Kidney (tissue), 13 donors: ENCODE measurements at regions not wholly inside any gene's neighbourhood (a gene's known extent, or its start where the extent isn't known, plus 50 kb on each side); places are given as distances from the start of the nearest gene placed in this dataset.

Experiments used
- DNase-seq, 5 donors: peaks; one replicate each; pipeline ENCODE4 v3.0.0-alpha.2; 2013 to 2020
- FAIRE-seq: peaks from 2 replicates; lab custom pipeline; 2012; peaks lifted over from hg19 to GRCh38; lab: Jason Lieb, UNC
- H3K27ac ChIP-seq, 2 donors: one replicate each; pipeline ENCODE4 v1.7.0; 2013; ENCODE audit warnings: low read depth in 2 of 2, low read length in 2 of 2, inconsistent platforms in 1 of 2
- H3K27me3 ChIP-seq: one replicate; pipeline ENCODE4 v1.7.1; 2013; ENCODE audit warnings: low read length, inconsistent platforms; ENCODE audit not compliant: control insufficient read depth, insufficient read depth
- H3K36me3 ChIP-seq, 3 donors: one replicate each; pipeline versions ENCODE4 v1.7.0 to v1.7.1; 2013; ENCODE audit warnings: low read length in 3 of 3, control low read depth in 1 of 3, inconsistent platforms in 1 of 3; ENCODE audit not compliant: insufficient read depth in 3 of 3, control insufficient read depth in 2 of 3
- H3K4me1 ChIP-seq, 3 donors: one replicate each; pipeline versions ENCODE4 v1.7.0 to v1.7.1; 2013; ENCODE audit warnings: low read length in 3 of 3, inconsistent platforms in 1 of 3, low read depth in 1 of 3; ENCODE audit not compliant: control insufficient read depth in 2 of 3, insufficient read depth in 2 of 3
- H3K4me3 ChIP-seq, 3 donors: one replicate each; pipeline versions ENCODE4 v1.7.0 to v1.8.1; 2013; ENCODE audit warnings: low read length in 3 of 3, control low read depth in 1 of 3, inconsistent platforms in 1 of 3
- H3K9ac ChIP-seq, 3 donors: one replicate each; pipeline versions ENCODE4 v1.7.0 to v1.7.1; 2013; ENCODE audit warnings: low read length in 3 of 3, control low read depth in 1 of 3, inconsistent platforms in 1 of 3
- H3K9me3 ChIP-seq, 3 donors: one replicate each; pipeline versions ENCODE4 v1.7.0 to v1.7.1; 2013; ENCODE audit warnings: low read length in 3 of 3, control low read depth in 1 of 3, inconsistent platforms in 1 of 3; ENCODE audit not compliant: control insufficient read depth in 2 of 3, insufficient read depth in 1 of 3
- CTCF ChIP-seq: IDR thresholded peaks from 3 replicates; pipeline ENCODE4 v1.5.1; 2012; ENCODE audit warnings: mild to moderate bottlenecking, moderate library complexity, borderline replicate concordance; ENCODE audit not compliant: insufficient read depth; ENCODE audit errors: extremely low read depth
- intact Hi-C: fragments of 100-400 bp; cut with DNase I; formaldehyde crosslinking; loops from one replicate; pipeline ENCODE4 v1.11.1; 2022
- donor health status: control.
- donor health status: control.
- donor health status: control.
- donor health status: control.
- donor health status: control.
- donor health status: DM: yes; HTN: yes; CAD: no.
- donor health status: Normal renal cell carcinoma (clear cell type).

GRCh38 chr13:31864307-31864706, 125.0 kb downstream of the RXFP2 start:
- intact Hi-C loops, result no loop called here
- H3K4me3 ChIP-seq, result no peak overlapping the region
- no peaks in the 10 kb centered on the region for H3K27me3 ChIP-seq
- H3K9ac ChIP-seq, result no peak overlapping the region
- DNase-seq, result no peak
- no peak overlapping the region for H3K27ac ChIP-seq
- H3K36me3 ChIP-seq, result no peaks in the 10 kb centered on the region
- no peak for TF ChIP-seq CTCF
- peaks cover 0 to 5% (median 0%) of the 10 kb centered on the region in 3 donors for H3K4me1 ChIP-seq
- H3K9me3 ChIP-seq, result no peaks in the 10 kb centered on the region
- FAIRE-seq, result no peak

GRCh38 chr13:31866099-31866498, 126.8 kb downstream of the RXFP2 start:
- Histone ChIP-seq H3K27ac (no peak overlapping the region), H3K27me3 (no peaks in the 10 kb centered on the region), H3K9me3 (no peaks in the 10 kb centered on the region), H3K9ac (no peak overlapping the region), H3K36me3 (no peaks in the 10 kb centered on the region), H3K4me3 (no peak overlapping the region), H3K4me1 (peaks cover 0 to 5% (median 0%) of the 10 kb centered on the region in 3 donors)
- DNase-seq (no peak), FAIRE-seq (no peak)
- intact Hi-C loops, result no loop called here
- TF ChIP-seq CTCF, result no peak

- DNase-seq, result no peak
- Histone ChIP-seq H3K4me3 (no peak overlapping the region), H3K4me1 (peaks cover 0 to 5% (median 0%) of the 10 kb centered on the region in 3 donors), H3K27me3 (no peaks in the 10 kb centered on the region), H3K9me3 (no peaks in the 10 kb centered on the region), H3K36me3 (no peaks in the 10 kb centered on the region), H3K27ac (no peak overlapping the region), H3K9ac (no peak overlapping the region)
- no peak for TF ChIP-seq CTCF
- intact Hi-C loops, result no loop called here
- FAIRE-seq, result no peak
These were observed 128.4 kb downstream of the RXFP2 start for GRCh38 chr13:31867709-31868108.

- FAIRE-seq, result no peak
- H3K4me1 ChIP-seq, result peaks cover 0 to 5% (median 0%) of the 10 kb centered on the region in 3 donors
- intact Hi-C loops, result no loop called here
These were observed 130.3 kb downstream of the RXFP2 start for GRCh38 chr13:31869582-31869981.

More at GRCh38 chr13:31869582-31869981, 130.3 kb downstream of the RXFP2 start:
- no peak for TF ChIP-seq CTCF
- H3K9me3 ChIP-seq, result no peaks in the 10 kb centered on the region
- H3K27me3 ChIP-seq, result no peaks in the 10 kb centered on the region
- no peak overlapping the region for H3K9ac ChIP-seq
- H3K36me3 ChIP-seq, result no peaks in the 10 kb centered on the region
- no peak overlapping the region for H3K4me3 ChIP-seq
- H3K27ac ChIP-seq, result no peak overlapping the region
- DNase-seq, result no peak
